ENCODE measurements at regions not wholly inside any gene's neighbourhood (a gene's known extent, or its start where the extent isn't known, plus 50 kb on each side); places are given as distances from the start of the nearest gene placed in this dataset.
"Not testable (repeated sequence)": the region's sequence is repeated elsewhere in the genome, so short reads cannot be mapped to it uniquely, and the experiment has no call there.

DNA sequence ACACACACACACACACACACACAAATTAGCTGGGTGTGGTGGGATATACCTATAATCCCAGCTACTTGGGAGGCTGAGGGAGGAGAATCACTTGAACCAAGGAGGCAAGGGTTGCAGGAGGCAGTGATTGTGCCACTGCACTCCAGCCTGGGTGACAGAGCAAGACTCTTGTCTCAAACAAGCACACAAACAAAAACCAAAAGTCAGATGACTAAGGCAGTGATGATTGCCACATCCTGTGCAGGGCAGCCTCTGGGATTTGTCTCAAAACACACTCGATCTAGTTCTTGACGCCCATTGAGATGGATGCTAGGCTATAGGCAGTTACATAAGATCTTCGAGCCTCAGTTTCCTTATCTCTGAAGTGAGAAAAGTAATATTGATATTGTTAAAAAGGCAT lies 183.1 kb upstream of the NOTCH2NLA start:
- DNase-seq (ENCODE audit: low read depth in 2 of 2) = peak in 1 of 2 donors; percentile 31

DNA sequence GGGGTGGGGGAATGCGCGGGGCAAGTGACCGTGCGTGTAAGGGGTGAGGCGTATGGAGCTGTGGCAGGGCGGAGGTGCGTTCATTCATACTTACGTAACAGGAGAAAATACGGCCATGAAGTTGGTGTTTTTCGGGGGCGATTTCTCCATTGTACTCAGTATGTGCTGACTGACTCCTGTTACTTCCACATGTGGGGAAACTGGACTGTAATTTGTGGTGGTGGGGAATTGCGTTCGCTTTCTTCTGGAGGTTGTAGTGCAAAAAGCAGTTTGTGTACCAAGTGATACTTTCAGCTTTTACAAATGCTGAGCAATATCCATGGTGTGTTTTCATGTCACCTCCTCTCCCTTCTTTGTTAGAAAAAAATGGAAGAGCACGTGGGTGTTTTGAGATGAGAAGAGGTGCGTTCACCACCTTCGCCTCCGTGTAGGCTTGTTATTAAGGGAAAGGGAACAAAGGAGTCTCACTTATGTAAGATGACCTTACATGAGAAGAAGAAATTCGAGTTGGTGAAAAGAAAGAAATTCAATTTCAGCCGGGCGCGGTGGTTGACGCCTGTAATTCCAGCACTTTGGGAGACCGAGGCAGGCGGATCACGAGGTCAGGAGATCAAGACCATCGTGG lies 181.1 kb upstream of the NOTCH2NLA start:
- not testable (repeated sequence) for DNase-seq (ENCODE audit: low read depth in 2 of 2)

DNA sequence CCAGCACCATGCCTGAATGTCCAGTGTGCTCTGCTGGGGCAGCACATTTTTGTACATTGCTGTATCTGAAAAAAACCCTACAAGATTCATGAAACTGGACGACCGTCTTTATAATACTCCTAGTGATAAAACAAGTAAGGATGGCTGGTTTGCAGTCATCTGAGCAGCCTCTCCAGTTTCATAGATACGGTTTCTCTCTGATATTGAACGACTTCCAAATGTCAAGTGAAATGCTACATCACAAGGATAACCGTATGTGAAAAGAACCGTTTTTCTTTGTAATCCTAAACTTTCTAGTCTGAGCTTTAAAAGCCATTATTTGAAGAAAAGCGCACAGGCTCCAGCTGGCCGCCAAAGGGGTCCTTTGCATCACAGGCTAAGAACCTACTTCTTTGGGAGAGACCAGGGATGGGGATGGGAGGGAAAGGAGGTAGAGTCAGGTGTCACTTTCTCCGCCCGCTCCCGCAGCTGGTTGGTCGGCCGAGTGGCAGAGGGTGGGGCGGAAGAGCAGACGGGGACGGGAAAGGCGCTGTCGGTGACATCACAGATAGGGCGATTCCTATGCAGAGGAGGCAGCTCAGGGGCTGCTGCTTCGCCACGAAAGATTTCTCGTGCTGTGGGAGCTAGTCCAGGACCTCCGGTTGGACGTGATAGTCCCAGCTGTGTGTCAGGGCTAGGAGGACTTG lies 180.4 kb upstream of the NOTCH2NLA start:
- not testable (repeated sequence) for DNase-seq (ENCODE audit: low read depth in 2 of 2)

DNA sequence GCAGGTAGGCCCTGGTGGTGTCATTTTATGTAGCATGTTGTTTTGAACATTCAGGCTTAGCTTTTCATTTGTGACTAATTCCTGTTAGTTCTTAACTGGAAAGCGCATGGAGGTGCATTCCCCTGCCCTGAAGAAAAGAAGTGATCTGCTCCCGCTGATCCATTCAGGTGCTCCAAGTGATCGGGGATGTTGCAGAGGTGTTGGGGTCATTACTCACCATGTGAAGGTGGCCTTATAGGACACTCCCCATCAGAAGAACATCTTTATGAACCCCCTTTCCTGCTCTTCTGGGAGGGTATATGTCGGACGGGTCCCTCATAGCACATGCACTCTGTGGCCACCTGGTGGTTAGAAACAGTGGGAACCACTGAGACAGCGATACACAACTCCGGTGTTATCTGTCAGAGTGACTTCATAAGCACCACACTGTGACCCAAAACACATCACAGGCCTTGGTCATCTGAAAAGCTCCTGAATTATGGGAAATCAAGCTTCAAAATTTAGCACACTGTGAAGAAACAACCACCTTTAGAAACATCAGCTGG lies 172.5 kb upstream of the NOTCH2NLA start:
- DNase-seq (ENCODE audit: low read depth in 2 of 2) = not testable (repeated sequence)

DNA sequence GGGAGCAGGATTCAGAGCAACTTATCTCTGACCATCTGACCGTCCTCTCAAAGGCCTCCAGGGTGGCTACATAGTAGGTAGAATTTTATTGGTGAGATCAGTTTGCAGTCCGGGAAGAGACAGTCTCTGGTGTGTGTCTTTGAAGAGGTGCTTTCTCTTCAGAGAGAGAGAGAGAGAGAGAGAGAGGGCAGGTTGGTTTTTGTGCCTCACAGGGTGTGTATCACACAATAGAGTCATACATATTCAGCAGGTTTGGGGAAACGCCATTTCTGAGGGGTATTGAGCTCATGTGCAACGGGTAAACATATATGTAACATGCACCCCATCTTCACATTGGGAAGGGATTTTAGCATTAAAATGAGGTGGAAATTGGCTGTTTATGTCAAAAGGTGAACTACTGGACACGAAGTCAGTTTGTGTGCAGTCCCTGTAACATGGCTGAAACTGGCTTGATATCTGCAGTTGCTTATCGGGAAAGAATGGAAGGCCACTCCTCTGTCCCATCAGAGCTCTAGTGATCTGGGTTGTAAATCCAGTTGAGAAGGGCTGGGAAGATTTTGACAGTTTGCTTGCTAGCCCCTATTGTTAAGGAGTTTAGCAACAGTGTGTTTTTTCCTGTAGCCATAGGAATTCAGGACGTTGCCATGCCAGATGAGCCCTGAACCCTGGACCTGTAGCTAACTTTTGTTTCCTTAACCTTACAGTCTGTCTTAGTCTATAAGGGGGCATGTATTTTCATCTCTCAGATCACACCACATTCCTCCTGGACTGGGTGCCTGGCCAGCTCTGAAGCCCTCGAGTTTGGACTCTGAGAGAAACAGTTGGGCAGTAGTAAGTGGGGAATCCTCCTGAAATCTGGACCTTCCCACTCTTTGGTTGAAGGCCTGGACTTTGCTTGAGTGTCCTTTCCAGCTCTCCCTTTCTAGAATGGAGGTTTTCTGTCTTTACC lies 171.6 kb upstream of the NOTCH2NLA start:
- not testable (repeated sequence) for DNase-seq (ENCODE audit: low read depth in 2 of 2)

DNA sequence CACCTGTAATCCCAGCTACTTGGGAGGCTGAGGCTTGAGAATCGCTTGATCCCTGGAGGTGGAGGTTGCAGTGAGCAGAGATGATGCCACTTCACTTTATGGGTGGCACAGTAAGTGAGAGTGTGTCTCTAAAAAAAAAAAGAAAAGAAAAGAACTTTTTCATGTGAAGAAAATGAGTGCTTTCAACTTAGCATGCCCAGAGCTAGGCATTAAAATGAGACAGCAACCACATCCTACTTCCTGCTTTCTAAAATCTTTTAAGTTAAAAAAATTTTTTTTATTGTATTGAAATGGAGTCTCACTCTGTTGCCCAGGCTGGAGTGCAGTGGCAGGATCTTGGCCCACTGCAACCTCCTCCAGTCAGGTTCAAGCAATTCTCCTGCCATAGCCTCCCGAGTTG lies 170.4 kb upstream of the NOTCH2NLA start:
- not testable (repeated sequence) for DNase-seq (ENCODE audit: low read depth in 2 of 2)

DNA sequence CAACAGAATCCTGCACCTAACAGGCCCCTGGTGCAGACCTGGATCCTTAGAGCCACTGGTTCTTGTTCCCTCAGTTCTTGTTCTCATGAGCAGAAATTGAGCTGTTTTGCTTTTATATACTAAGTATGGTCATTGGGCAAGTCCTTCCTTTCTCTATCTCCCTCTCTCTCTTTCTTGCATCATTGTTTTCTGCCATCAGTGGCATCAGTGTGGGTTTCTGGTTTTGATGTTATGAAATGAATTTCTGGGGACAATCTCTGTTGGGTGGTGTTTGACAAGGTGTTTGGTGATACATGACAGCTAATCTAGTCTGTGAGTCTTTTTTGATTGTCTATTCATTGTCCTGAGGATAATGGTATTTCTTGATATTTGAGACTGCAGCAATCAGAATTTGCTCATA lies 168.0 kb upstream of the NOTCH2NLA start:
- not testable (repeated sequence) for DNase-seq (ENCODE audit: low read depth in 2 of 2)

DNA sequence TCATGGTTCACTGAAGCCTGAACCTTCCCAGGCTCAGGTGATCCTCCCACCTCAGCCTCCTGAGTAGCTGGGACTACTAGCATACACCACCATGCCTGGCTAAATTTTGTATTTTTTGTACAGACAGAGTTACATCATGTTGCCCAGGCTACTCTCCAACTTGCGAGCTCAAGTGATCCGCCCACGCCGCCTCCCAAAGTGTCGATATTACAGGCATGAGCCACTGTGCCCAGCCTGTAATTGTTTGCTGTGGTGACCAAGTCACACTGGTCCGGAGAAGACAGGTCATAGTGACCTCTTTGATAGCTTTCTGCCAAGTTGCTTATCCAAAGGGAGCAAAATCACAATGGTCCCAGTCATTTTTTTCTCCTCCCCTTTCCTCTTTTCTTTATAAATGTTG lies 167.4 kb upstream of the NOTCH2NLA start:
- DNase-seq (ENCODE audit: low read depth in 2 of 2) = not testable (repeated sequence)

DNA sequence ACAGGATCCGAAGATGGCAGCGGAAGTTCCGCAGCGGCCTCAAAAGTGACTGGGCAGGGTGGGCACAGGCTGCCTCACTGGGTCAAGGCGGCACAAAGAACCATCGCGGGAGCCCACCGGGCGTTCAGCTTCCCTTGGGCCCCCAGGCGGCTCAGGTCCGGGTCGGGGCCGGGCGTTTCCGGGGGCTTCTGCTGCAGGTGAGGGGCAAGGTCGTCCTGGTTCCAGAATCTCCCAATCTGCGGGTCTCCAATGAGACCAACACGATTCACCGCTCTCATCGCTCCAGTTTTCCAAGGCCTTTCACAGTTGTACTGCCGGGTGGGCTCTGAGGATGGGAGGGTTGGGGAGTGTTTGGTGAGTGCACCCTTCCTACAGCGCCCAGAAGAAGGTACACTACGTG lies 165.0 kb upstream of the NOTCH2NLA start:
- not testable (repeated sequence) for DNase-seq (ENCODE audit: low read depth in 2 of 2)

DNA sequence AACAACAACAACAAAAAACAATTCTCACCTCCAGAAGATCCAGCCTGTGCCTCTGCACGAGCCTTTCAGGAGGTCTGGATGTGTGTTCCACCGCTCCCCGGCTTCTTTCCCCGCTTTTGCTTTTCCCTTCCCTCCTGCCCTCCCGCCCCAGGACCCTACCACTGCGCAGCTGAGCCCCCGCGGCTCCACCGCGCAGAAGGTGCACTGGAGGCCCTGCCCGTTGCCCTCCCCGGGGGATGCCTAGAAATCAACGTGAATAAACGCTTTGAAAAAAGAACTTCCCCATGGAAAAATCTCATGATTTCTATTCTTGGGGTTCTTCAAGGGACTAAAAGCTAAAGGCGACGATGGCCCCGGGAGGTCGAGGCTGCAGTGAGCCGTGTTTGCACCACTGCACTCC lies 164.3 kb upstream of the NOTCH2NLA start:
- not testable (repeated sequence) for DNase-seq (ENCODE audit: low read depth in 2 of 2)

DNA sequence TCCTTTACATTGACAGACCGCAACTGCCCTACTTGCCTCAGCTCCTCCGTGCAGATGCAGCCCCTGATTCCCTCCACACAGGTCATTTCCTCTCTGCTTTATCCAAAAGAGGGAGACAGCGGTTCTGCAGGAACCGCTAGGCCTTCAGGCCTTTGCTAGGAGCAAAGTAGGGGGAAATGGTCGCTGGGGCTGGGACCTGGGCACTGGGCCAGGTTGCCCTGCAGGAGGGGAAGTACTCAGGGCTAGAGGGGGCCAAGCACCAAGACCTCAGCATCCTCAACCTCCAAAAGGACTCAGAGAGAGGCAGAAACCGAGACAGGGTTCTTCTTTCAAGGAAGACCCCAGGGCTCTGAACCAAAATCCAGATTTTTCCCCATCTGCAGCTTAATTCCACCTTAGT lies 160.4 kb upstream of the NOTCH2NLA start:
- not testable (repeated sequence) for DNase-seq (ENCODE audit: low read depth in 2 of 2)

DNA sequence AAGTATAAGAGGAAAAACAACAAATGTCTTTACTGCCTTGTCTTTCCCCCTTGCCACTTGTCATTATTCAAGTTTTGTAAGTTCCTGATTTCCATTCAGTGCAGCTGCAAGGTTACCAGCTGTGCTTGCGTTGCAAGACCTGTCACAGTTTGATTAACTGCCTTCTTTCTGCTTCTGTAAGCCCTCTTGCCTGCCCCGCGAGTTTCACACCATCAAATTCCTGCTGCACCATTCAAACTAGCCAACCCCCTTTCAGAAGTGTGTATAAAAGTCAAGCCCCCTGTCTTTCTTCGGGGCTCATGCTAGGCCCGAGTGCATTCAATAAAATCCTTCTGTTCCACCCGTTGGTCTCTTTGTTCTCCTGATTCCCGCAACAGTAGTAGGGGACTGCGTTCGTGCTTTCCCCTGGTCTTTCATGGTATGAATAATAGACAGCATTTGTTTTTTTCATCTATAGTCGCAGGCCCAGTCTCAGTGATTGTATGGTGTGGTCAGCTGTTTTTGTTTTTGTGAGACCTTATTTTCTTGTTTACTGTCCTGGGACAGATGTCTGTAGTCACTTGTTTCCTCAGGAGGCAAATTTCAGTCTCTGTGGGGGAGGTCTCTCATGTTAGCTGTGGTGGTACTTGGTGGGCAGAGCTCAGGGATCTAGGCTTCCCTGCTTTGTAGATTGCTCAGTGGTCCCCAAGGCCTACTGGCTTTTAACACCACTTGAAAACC lies 159.1 kb upstream of the NOTCH2NLA start:
- DNase-seq (ENCODE audit: low read depth in 2 of 2) = peak in 1 of 2 donors; percentile 21

DNA sequence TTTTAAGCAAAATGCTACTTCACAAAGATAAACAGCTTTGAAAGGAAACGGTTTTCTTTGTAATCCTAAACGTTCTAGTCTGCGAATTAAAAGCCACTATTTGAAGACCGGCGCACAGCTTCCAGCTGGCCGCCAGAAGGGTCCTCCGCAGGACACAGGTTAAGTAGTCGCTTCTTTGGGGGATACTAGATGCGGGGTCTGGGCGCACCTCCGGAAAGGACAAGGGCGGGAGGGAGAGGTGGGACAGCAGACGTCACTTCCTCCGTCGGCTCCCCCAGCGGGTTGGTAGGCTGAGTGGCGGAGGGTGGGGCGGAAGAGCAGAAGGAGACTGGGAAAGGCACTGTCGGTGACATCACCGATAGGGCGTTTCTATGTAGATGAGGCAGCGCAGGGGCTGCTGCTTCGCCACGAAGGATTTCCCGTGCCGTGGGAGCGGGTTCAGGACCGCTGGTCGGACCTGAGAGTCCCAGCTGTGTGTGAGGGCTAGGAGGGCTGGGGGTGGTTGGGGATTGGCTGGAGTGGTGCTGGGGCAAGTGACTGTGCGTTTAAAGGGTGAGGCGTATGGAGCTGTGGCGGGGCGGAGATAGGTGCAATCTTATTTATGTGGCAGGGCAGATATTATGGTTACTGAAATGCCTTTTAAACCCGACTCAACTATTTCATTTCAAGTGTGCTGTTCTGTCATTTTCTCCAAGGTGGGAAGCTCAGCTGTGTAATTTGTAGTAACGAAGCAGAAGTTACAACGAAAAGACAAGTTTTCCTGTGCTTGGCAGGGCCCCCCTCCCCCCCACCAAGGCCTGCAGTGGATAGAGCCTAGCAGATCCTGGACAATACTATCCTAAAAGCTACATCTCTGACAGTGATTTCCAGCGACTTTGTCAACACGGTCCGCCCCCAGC lies 158.3 kb upstream of the NOTCH2NLA start:
- peak; percentile 60 to 73 for DNase-seq (ENCODE audit: low read depth in 2 of 2)

DNA sequence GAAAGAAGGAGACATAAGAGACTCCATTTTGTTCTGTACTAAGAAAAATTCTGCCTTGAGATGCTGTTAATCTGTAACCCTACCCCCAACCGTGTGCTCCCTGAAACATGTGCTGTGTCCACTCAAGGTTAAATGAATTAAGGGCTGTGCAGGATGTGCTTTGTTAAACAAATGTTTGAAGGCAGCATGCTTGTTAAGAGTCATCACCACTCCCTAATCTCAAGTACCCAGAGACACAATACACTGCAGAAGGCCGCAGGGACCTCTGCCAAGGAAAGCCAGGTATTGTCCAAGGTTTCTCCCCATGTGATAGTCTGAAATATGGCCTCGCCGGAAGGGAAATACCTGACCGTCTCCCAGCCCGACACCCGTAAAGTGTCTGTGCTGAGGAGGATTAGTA lies 152.4 kb upstream of the NOTCH2NLA start:
- not testable (repeated sequence) for DNase-seq (ENCODE audit: low read depth in 2 of 2)

DNA sequence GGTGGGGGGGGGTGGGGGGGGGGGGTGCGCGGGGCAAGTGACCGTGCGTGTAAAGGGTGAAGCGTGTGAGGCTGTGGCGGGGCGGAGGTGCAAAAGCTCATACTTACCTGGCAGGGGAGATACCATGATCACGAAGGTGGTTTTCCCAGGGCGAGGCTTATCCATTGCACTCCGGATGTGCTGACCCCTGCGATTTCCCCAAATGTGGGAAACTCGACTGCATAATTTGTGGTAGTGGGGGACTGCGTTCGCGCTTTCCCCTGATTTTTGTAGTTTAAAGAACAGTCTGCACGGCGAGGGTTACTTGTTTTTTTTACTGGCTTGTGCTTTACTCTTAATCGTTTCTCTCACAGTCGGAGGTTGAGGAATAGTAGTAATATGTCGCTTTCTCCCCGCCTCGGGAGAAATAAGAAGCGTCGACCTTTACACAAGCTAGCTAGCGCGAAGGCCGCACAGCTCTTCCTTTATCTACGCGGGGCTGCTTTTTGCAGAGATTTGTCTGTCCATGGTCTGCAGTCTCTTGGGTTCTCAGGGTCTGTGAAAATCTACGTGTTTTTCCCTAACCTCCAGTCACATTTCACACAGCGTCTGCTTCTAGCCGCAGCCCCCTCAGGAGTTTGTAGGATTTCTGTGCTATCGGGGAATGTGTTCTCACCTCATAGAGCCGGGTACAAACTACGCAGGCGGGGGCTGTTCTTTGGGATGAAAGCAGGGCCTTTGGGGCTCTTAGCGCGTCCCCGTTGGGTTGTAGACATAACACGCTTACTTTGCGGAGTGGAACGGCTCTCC lies 148.1 kb upstream of the NOTCH2NLA start:
- DNase-seq (ENCODE audit: low read depth in 2 of 2) = peak; percentile 65 to 68

DNA sequence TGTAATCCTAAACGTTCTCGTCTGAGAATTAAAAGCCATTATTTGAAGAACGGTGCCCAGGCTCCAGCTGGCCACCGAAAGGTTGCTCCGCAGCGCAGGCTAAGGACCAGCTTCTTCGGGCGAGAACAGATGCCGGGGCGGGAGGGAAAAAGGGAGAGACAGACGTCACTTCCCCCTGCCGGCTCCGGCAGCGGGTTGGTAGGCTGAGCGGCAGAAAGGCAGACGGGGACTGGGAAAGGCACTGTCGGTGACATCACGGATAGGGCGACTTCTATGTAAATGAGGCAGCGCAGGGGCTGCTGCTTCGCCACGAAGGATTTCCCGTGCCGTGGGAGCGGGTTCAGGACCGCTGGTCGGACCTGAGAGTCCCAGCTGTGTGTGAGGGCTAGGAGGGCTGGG lies 147.5 kb upstream of the NOTCH2NLA start:
- peak; percentile 73 to 80 for DNase-seq (ENCODE audit: low read depth in 2 of 2)

DNA sequence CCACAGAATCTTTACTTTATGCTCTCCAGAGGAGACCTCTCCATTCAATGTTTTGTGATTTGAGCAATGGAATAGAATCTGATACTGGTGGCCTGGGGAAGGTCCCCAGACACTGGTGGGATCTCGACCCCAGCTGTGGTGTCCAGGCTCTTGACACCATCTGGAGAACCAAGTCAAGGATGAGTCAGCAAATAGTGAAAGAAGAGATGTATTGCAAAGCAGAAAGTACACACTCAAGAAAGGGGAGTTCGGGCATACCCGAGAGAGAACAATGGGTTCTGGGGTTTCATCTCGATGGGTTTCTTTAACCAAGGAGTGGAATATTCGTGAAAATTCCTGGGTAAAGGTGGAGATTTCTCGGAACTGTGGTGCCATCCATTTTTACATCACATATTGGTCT lies 146.3 kb upstream of the NOTCH2NLA start:
- not testable (repeated sequence) for DNase-seq (ENCODE audit: low read depth in 2 of 2)

DNA sequence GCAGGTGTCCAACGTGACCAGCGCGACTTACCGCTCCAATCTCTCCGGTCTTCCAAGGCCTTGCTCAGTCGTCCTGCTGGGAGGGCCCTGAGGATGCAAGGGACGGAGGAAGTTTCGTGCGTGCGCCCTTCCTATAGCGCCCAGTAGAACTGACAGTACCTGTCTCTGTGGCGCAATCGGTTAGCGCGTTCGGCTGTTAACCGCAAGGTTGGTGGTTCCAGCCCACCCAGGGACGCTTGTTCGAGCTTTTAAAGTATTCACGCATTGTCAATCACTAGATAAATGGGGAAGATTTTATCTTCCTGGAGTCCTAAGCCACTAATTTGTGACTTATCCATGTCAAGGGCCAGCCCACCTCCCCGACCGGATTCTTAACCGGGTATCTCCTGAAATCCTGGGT lies 141.1 kb upstream of the NOTCH2NLA start:
- DNase-seq (ENCODE audit: low read depth in 2 of 2) = peak; percentile 32 to 38

DNA sequence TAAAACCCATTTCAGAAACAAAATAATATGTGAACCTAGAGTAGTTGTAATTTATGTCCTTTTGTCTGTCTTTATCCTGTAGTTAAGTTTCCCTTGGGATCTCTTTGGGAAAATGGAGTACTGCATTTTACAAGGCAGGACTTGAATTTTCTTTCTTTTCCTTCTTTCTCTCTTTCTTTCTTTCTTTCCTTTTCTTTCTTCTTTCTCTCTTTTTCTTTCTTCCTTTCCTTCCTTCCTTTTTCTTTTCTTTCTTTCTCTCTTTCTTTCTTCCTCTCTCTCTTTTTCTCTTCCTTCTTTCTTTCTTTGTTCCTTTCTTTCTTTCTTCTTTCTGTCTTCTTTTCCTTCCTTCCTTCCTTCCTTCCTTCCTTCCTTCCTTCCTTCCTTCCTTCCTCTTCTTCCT lies 126.6 kb upstream of the NOTCH2NLA start:
- DNase-seq (ENCODE audit: low read depth in 2 of 2) = not testable (repeated sequence)

Measured in stimulated activated CD8-positive, alpha-beta memory T cell treated with anti-CD3 and anti-CD28 coated beads, Interleukin-15, amount 100 ng/mL, for 48 hours (primary cell).